B cell (primary cell): ENCODE measurements at regions not wholly inside any gene's neighbourhood (a gene's known extent, or its start where the extent isn't known, plus 50 kb on each side); places are given as distances from the start of the nearest gene placed in this dataset.

Experiments used
- EZH2 ChIP-seq: IDR thresholded peaks from 2 replicates; pipeline ENCODE4 v1.6.1; 2012; ENCODE audit warnings: borderline replicate concordance, low read depth, mild to moderate bottlenecking, moderate library complexity, low read length; ENCODE audit not compliant: insufficient read depth, poor library complexity, severe bottlenecking
- TF ChIP-seq, protein P1 (sequence below): fragments of 200-600 bp; IDR thresholded peaks from one replicate; pipeline ENCODE4 v1.8.0; 2022; ENCODE audit warnings: antibody characterized with exemption, mild to moderate bottlenecking

- TF ChIP-seq, protein P1, sequence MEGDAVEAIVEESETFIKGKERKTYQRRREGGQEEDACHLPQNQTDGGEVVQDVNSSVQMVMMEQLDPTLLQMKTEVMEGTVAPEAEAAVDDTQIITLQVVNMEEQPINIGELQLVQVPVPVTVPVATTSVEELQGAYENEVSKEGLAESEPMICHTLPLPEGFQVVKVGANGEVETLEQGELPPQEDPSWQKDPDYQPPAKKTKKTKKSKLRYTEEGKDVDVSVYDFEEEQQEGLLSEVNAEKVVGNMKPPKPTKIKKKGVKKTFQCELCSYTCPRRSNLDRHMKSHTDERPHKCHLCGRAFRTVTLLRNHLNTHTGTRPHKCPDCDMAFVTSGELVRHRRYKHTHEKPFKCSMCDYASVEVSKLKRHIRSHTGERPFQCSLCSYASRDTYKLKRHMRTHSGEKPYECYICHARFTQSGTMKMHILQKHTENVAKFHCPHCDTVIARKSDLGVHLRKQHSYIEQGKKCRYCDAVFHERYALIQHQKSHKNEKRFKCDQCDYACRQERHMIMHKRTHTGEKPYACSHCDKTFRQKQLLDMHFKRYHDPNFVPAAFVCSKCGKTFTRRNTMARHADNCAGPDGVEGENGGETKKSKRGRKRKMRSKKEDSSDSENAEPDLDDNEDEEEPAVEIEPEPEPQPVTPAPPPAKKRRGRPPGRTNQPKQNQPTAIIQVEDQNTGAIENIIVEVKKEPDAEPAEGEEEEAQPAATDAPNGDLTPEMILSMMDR = no peak
- no peak for TF ChIP-seq EZH2
Measured at GRCh38 chr18:39524370-39524769, 1958.8 kb upstream of the CELF4 start.
